ENCODE measurements at regions not wholly inside any gene's neighbourhood (a gene's known extent, or its start where the extent isn't known, plus 50 kb on each side); places are given as distances from the start of the nearest gene placed in this dataset.

DNA sequence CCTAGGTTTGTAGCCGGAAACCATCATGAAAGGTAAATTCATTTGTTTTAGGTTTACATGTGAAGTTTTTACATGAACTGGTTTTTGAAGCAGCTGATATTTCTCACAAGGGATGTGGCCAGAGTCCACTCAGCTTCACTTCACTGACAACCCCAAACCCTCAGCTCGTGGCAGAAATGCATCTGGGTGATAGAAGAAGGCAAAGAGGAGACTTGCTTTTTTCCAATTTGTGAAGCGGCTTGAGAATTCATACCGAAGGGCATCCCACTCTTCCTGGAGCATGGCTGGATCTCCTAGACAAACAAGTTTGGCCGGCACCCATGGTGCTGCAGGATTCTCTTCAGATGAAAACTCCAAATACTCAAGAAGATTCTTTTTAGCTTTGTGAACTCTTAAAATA, 392.8 kb upstream of the CNR1 start:
- TF ChIP-seq CTCF (IDR thresholded peaks at IDR 0.05) (no peak), EZH2 (IDR thresholded peaks at IDR 0.05) (no peak), EZH2phosphoT487 (IDR thresholded peaks at IDR 0.05) (no peak)

Measured in neural progenitor cell (in vitro differentiated cells).